ENCODE measurements at regions not wholly inside any gene's neighbourhood (a gene's known extent, or its start where the extent isn't known, plus 50 kb on each side); places are given as distances from the start of the nearest gene placed in this dataset.

- no peaks in the 10 kb centered on the region for H3K9me3 ChIP-seq (ENCODE audit: control insufficient read depth, insufficient read depth, low read length)
- no peak overlapping the region for H4K8ac ChIP-seq (ENCODE audit: low read depth in 2 of 2, low read length in 2 of 2)
- H4K5ac ChIP-seq (ENCODE audit: low read depth, low read length): no peak overlapping the region
- ChIA-PET CTCF (no interaction called here), POLR2A (ENCODE audit: unreplicated experiment) (no interaction called here)
- no peak overlapping the region for H3K4me2 ChIP-seq (ENCODE audit: low read depth, low read length)
- no peak overlapping the region for H4K91ac ChIP-seq (ENCODE audit: insufficient read depth, low read depth, low read length)
- H2BK20ac ChIP-seq (ENCODE audit: low read depth, low read length): no peak overlapping the region
- no TSS peak for BruUV-seq (replicated peaks)
- H3K18ac ChIP-seq (ENCODE audit: low read depth, low read length): no peak overlapping the region
- no peaks in the 10 kb centered on the region for H3K36me3 ChIP-seq (ENCODE audit: control insufficient read depth, insufficient read depth, low read length)
- no peak overlapping the region for H3K4ac ChIP-seq (ENCODE audit: low read depth, low read length)
- DNase-seq (no peak), ATAC-seq (ENCODE audit: low read depth) (no peak)
- dilution Hi-C loops (cut with HindIII; ENCODE audit: low sequenced_read_pairs, unreplicated experiment) (no loop called here), in situ Hi-C loops (cut with MboI; ENCODE audit: low sequenced_read_pairs) (no loop called here), intact Hi-C loops (cut with micrococcal nuclease) (loop anchor here (10.0 kb wide), 1 partner anchor 62 kb away; no protein-coding TSS in a partner anchor)
- H3K79me1 ChIP-seq (ENCODE audit: low read depth in 1 of 2, low read length in 2 of 2): no peaks in the 10 kb centered on the region
- H3K23ac ChIP-seq (ENCODE audit: low read depth, low read length): no peak overlapping the region
- H3K14ac ChIP-seq (replicated peaks; ENCODE audit: low read depth, low read length): no peak overlapping the region
- H3K9ac ChIP-seq (ENCODE audit: low read depth, low read length): no peak overlapping the region
- no peak overlapping the region for H2BK120ac ChIP-seq (ENCODE audit: low read depth, low read length)
- H2AFZ ChIP-seq (replicated peaks; ENCODE audit: low read length, poor library complexity): no peak overlapping the region
- no peak overlapping the region for H3K56ac ChIP-seq (ENCODE audit: extremely low read depth, insufficient read depth, low read length)
- H2BK5ac ChIP-seq (ENCODE audit: low read depth, low read length, poor library complexity, severe bottlenecking): no peak overlapping the region
- no peak overlapping the region for H2AK5ac ChIP-seq (ENCODE audit: low read depth, low read length)
- no peaks in the 10 kb centered on the region for H3K9me1 ChIP-seq (ENCODE audit: insufficient read depth, low read length)
- H2BK15ac ChIP-seq (ENCODE audit: low read depth, low read length): no peak overlapping the region
- no peaks in the 10 kb centered on the region for H3K4me1 ChIP-seq (ENCODE audit: control insufficient read depth, insufficient read depth, low read length)
- no peak overlapping the region for H2AK9ac ChIP-seq (replicated peaks; ENCODE audit: low read depth, low read length, poor library complexity)
- 0% methylated on average over 1 of the region's 1 CpG; no CpG with 5 or more reads in 1 of the 2 experiments for WGBS, 2 experiments (ENCODE audit: extremely low coverage in 2 of 2, insufficient read length in 1 of 2)
- no peaks in the 10 kb centered on the region for H4K20me1 ChIP-seq (ENCODE audit: insufficient read depth, low read length)
- no peaks in the 10 kb centered on the region for H3K27me3 ChIP-seq (ENCODE audit: control insufficient read depth, insufficient read depth, low read length)
- TF ChIP-seq RFX5 (IDR thresholded peaks at IDR 0.05; ENCODE audit: low read depth, low read length): no peak
- H3K4me3 ChIP-seq (ENCODE audit: insufficient read depth, low read depth, low read length): no peak overlapping the region
- H3K27ac ChIP-seq (ENCODE audit: insufficient read depth, low read length): no peak overlapping the region
Measured at GRCh38 chr2:31666878-31667277, 86.1 kb upstream of the SRD5A2 start.

Data from IMR-90 (cell line).